ENCODE measurements at regions not wholly inside any gene's neighbourhood (a gene's known extent, or its start where the extent isn't known, plus 50 kb on each side); places are given as distances from the start of the nearest gene placed in this dataset.

- no peak for DNase-seq
Observed at GRCh38 chr5:111016801-111017200, 54.7 kb upstream of the TSLP start.

GRCh38 chr5:111017731-111018130, 53.8 kb upstream of the TSLP start:
- no peak for DNase-seq
